Adrenal gland (tissue), 5 donors: ENCODE measurements at regions not wholly inside any gene's neighbourhood (a gene's known extent, or its start where the extent isn't known, plus 50 kb on each side); places are given as distances from the start of the nearest gene placed in this dataset.

ENCODE experiments used
- CTCF ChIP-seq, 6 experiments: fragments of 450-650 bp in 4 of 6; fragments of 200-600 bp in 2 of 6; sonication (generic) in 1 of 6; IDR thresholded peaks; 1 replicate in 5 of 6; 2 replicates in 1 of 6; pipeline versions ENCODE4 v1.5.1 to v1.8.0; 2016 to 2021; ENCODE audit warnings: antibody characterized with exemption in 6 of 6, mild to moderate bottlenecking in 2 of 6, moderate library complexity in 1 of 6
- POLR2A ChIP-seq, 2 donors: fragments of 450-650 bp; IDR thresholded peaks; one replicate each; pipeline ENCODE4 v1.6.1; 2017; ENCODE audit warnings: antibody characterized with exemption in 2 of 2, mild to moderate bottlenecking in 2 of 2, moderate library complexity in 1 of 2
- donor health status: DM: no; HTN: no; CAD: no.

- no peak for TF ChIP-seq CTCF (IDR thresholded peaks at IDR 0.05)
- TF ChIP-seq POLR2A (IDR thresholded peaks at IDR 0.05): no peak
These were observed 284.7 kb downstream of the NR2F1-AS1 start for GRCh38 chr5:93296338-93296737.
